Muscle of back (tissue), 3 donors: ENCODE measurements at regions not wholly inside any gene's neighbourhood (a gene's known extent, or its start where the extent isn't known, plus 50 kb on each side); places are given as distances from the start of the nearest gene placed in this dataset.

Experiments used
- DNase-seq, 3 donors: peaks; one replicate each; pipeline versions ENCODE4 v3.0.0 to v3.0.0-alpha.2; 2013

GRCh38 chr11:69242266-69242920 lies 51.6 kb upstream of the MYEOV start:
- no peak for DNase-seq

- no peak for DNase-seq
These were observed 50.3 kb upstream of the MYEOV start for GRCh38 chr11:69243496-69244200.
